Smooth muscle cell (in vitro differentiated cells): ENCODE measurements at regions not wholly inside any gene's neighbourhood (a gene's known extent, or its start where the extent isn't known, plus 50 kb on each side); places are given as distances from the start of the nearest gene placed in this dataset.

ENCODE experiments used
- DNase-seq: peaks from one replicate; lab custom pipeline; 2025; ENCODE audit not compliant: unreplicated experiment; lab: John Stamatoyannopoulos, UW
- H2AFZ ChIP-seq: fragments of 200-600 bp; sonication (generic); 2 replicates; pipeline ENCODE4 v1.6.0; 2016; ENCODE audit warnings: antibody characterized with exemption, low read depth, mild to moderate bottlenecking
- H3F3A ChIP-seq: fragments of 200-600 bp; sonication (generic); 2 replicates; pipeline ENCODE4 v1.6.0; 2017; ENCODE audit warnings: antibody characterized with exemption, low read depth
- H3K27ac ChIP-seq: fragments of 200-600 bp; sonication (generic); 2 replicates; pipeline ENCODE4 v1.5.1; 2016; ENCODE audit warnings: low read depth, mild to moderate bottlenecking
- H3K27me3 ChIP-seq: fragments of 200-600 bp; sonication (generic); 2 replicates; pipeline ENCODE4 v1.6.1; 2016; ENCODE audit warnings: low read depth, mild to moderate bottlenecking
- H3K36me3 ChIP-seq: fragments of 200-600 bp; sonication (generic); 2 replicates; pipeline ENCODE4 v1.5.1; 2016; ENCODE audit warnings: low read depth
- H3K4me1 ChIP-seq: fragments of 200-600 bp; sonication (generic); 2 replicates; pipeline ENCODE4 v1.5.1; 2016; ENCODE audit warnings: low read depth
- H3K4me2 ChIP-seq: fragments of 200-600 bp; sonication (generic); 2 replicates; pipeline ENCODE4 v1.6.0; 2016; ENCODE audit warnings: mild to moderate bottlenecking
- H3K4me3 ChIP-seq: fragments of 200-600 bp; sonication (generic); 2 replicates; pipeline ENCODE4 v1.5.1; 2016; ENCODE audit warnings: mild to moderate bottlenecking
- H3K79me2 ChIP-seq: fragments of 200-600 bp; sonication (generic); 2 replicates; pipeline ENCODE4 v1.6.0; 2016; ENCODE audit warnings: low read depth, mild to moderate bottlenecking
- H3K9ac ChIP-seq: fragments of 200-600 bp; sonication (generic); 2 replicates; pipeline ENCODE4 v1.6.0; 2016; ENCODE audit warnings: low read depth
- H3K9me3 ChIP-seq: fragments of 200-600 bp; sonication (generic); replicated peaks from 2 replicates; pipeline ENCODE4 v1.5.1; 2016; ENCODE audit warnings: low read depth
- H4K20me1 ChIP-seq: fragments of 200-600 bp; sonication (generic); 2 replicates; pipeline ENCODE4 v1.6.0; 2016; ENCODE audit warnings: low read depth
- CTCF ChIP-seq: fragments of 200-600 bp; sonication (generic); IDR thresholded peaks from 2 replicates; pipeline ENCODE4 v1.5.1; 2017; ENCODE audit warnings: borderline replicate concordance, mild to moderate bottlenecking, antibody characterized with exemption; ENCODE audit not compliant: insufficient read depth, poor library complexity, severe bottlenecking
- WGBS: methylation state at CpG from one replicate; pipeline ENCODE4 v1.1.7; 2016; ENCODE audit warnings: low lambda C conversion rate; 5-methylcytosine and 5-hydroxymethylcytosine counted together

- WGBS, result 90% methylated on average over 6 of the region's 6 CpGs
- H3K4me1 ChIP-seq, result no peaks in the 10 kb centered on the region
- no peak overlapping the region for H3K27ac ChIP-seq
- no peaks in the 10 kb centered on the region for H3K79me2 ChIP-seq
- no peak for DNase-seq
- H4K20me1 ChIP-seq, result no peaks in the 10 kb centered on the region
- no peaks in the 10 kb centered on the region for H3K36me3 ChIP-seq
- H3F3A ChIP-seq, result no peaks in the 10 kb centered on the region
- no peak overlapping the region for H2AFZ ChIP-seq
- no peaks in the 10 kb centered on the region for H3K9me3 ChIP-seq
- H3K27me3 ChIP-seq, result peaks cover 25% of the 10 kb centered on the region
- TF ChIP-seq CTCF, result no peak
- no peak overlapping the region for H3K4me3 ChIP-seq
- H3K4me2 ChIP-seq, result no peak overlapping the region
- no peak overlapping the region for H3K9ac ChIP-seq
Observed at GRCh38 chr13:27000686-27001085, 170.9 kb downstream of the USP12 start.

- no peak overlapping the region for H2AFZ ChIP-seq
- H3F3A ChIP-seq, result no peaks in the 10 kb centered on the region
- H3K4me3 ChIP-seq, result no peak overlapping the region
- no peak overlapping the region for H3K27ac ChIP-seq
- no peaks in the 10 kb centered on the region for H3K36me3 ChIP-seq
- no peaks in the 10 kb centered on the region for H3K9me3 ChIP-seq
- H4K20me1 ChIP-seq, result no peaks in the 10 kb centered on the region
- 92% methylated on average over 7 of the region's 7 CpGs for WGBS
- no peak overlapping the region for H3K9ac ChIP-seq
- no peak for DNase-seq
- no peaks in the 10 kb centered on the region for H3K4me1 ChIP-seq
- H3K79me2 ChIP-seq, result no peaks in the 10 kb centered on the region
- H3K4me2 ChIP-seq, result no peak overlapping the region
- peaks cover 18% of the 10 kb centered on the region for H3K27me3 ChIP-seq
- TF ChIP-seq CTCF, result no peak
Observed at GRCh38 chr13:26999499-26999898, 172.1 kb downstream of the USP12 start.

GRCh38 chr13:26998292-26998691, 173.3 kb downstream of the USP12 start:
- H3K9ac ChIP-seq, result no peak overlapping the region
- H2AFZ ChIP-seq, result no peak overlapping the region
- no peaks in the 10 kb centered on the region for H3K9me3 ChIP-seq
- WGBS, result 69% methylated on average over 8 of the region's 8 CpGs
- peaks cover 15% of the 10 kb centered on the region for H3K27me3 ChIP-seq
- H3K4me3 ChIP-seq, result no peak overlapping the region
- no peak for DNase-seq
- no peaks in the 10 kb centered on the region for H3F3A ChIP-seq
- H3K4me1 ChIP-seq, result no peaks in the 10 kb centered on the region
- no peak overlapping the region for H3K4me2 ChIP-seq
- no peak overlapping the region for H3K27ac ChIP-seq
- no peaks in the 10 kb centered on the region for H3K79me2 ChIP-seq
- TF ChIP-seq CTCF, result no peak
- H4K20me1 ChIP-seq, result no peaks in the 10 kb centered on the region
- H3K36me3 ChIP-seq, result no peaks in the 10 kb centered on the region

- Histone ChIP-seq H3K9me3 (no peaks in the 10 kb centered on the region), H4K20me1 (no peaks in the 10 kb centered on the region), H3K27me3 (peaks cover 13% of the 10 kb centered on the region), H3K36me3 (no peaks in the 10 kb centered on the region), H3K4me1 (no peaks in the 10 kb centered on the region), H3K27ac (no peak overlapping the region), H2AFZ (no peak overlapping the region), H3K4me3 (no peak overlapping the region), H3K79me2 (no peaks in the 10 kb centered on the region), H3F3A (no peaks in the 10 kb centered on the region), H3K9ac (no peak overlapping the region), H3K4me2 (no peak overlapping the region)
- TF ChIP-seq CTCF, result no peak
- DNase-seq, result no peak
- 82% methylated on average over 6 of the region's 6 CpGs for WGBS
Observed at GRCh38 chr13:26996965-26997752, 174.5 kb downstream of the USP12 start.
